ENCODE measurements at regions not wholly inside any gene's neighbourhood (a gene's known extent, or its start where the extent isn't known, plus 50 kb on each side); places are given as distances from the start of the nearest gene placed in this dataset.

DNA sequence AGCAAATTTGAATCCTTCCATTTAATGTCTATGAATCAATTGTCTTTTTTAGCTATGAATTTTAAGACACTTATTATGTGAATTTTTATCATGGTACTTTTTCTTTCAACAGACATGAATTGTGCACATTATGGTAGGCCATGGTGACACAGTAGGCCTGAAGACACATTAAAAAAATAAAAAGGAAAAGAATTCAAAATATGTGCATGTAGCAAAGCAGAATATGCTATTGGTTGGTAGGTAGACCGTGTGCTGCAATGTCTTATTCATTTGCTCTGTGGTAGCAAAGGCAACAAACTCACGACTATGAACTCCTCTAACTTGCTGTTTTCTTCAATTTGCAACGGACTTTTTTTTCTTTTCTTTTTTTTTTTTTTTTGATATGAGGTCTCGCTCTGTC, 50.0 kb upstream of the EPHA3 start:
- no peak for FAIRE-seq

All from endometrium (tissue), 2 donors.